ENCODE measurements at regions not wholly inside any gene's neighbourhood (a gene's known extent, or its start where the extent isn't known, plus 50 kb on each side); places are given as distances from the start of the nearest gene placed in this dataset.

GRCh38 chr2:20914087-20914486 lies 91.2 kb upstream of the LDAH start:
- DNase-seq = no peak

GRCh38 chr2:20913491-20913890 lies 90.6 kb upstream of the LDAH start:
- DNase-seq = no peak

GRCh38 chr2:20900052-20900636 lies 77.2 kb upstream of the LDAH start:
- no peak for DNase-seq

- DNase-seq = no peak
Observed at GRCh38 chr2:20897874-20898453, 75.1 kb upstream of the LDAH start.

GRCh38 chr2:20897047-20897446 lies 74.1 kb upstream of the LDAH start:
- DNase-seq = no peak

- no peak for DNase-seq
Observed at GRCh38 chr2:20884829-20885228, 61.9 kb upstream of the LDAH start.

- DNase-seq = no peak
Observed at GRCh38 chr2:20882466-20883170, 59.7 kb upstream of the LDAH start.

- no peak for DNase-seq
Observed at GRCh38 chr2:20880221-20880771, 57.4 kb upstream of the LDAH start.

GRCh38 chr2:20879221-20879620 lies 56.3 kb upstream of the LDAH start:
- no peak for DNase-seq

- no peak for DNase-seq
Observed at GRCh38 chr2:20877960-20878359, 55.1 kb upstream of the LDAH start.

Measured in muscle of back (tissue), 3 donors.